GM21367 (cell line): ENCODE measurements at regions not wholly inside any gene's neighbourhood (a gene's known extent, or its start where the extent isn't known, plus 50 kb on each side); places are given as distances from the start of the nearest gene placed in this dataset.
A peak's percentile ranks its signal among the peaks of the same experiment; 100 is the strongest.
"Not testable (repeated sequence)": the region's sequence is repeated elsewhere in the genome, so short reads cannot be mapped to it uniquely, and the experiment has no call there.

Experiments used
- ATAC-seq: cut with Tn5 transposase; IDR thresholded peaks from one replicate; pipeline ENCODE4 v1.9.1; 2021; ENCODE audit not compliant: unreplicated experiment

- ATAC-seq, result not testable (repeated sequence)
These were observed 260.9 kb upstream of the BTG1 start for GRCh38 chr12:92406404-92407070.

- ATAC-seq, result not testable (repeated sequence)
These were observed 260.2 kb upstream of the BTG1 start for GRCh38 chr12:92405801-92406251.

DNA sequence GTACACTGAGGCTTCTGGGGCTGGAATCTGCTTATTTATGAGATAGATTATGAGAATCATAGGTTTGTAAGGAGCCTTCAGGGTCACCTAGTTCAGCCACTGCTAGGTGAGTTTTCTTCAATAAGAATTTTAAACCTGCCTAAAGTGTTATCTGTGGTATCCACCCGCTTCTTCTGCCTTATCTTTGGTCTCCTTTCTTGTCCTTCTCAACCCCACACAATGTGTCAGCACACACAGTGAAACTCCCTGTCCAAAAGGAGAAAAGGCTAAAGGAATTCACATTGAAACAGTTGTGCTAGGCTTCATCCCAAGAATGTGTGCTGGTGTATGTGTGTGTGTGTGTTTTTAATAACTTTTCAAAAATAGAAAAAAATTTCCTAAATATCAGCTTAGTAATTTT is 259.3 kb upstream of the BTG1 start:
- no peak for ATAC-seq

- no peak for ATAC-seq
These were observed 258.7 kb upstream of the BTG1 start for GRCh38 chr12:92404259-92404894.

GRCh38 chr12:92403210-92404175 is 257.8 kb upstream of the BTG1 start:
- peak; percentile 80 for ATAC-seq

GRCh38 chr12:92402415-92402814 is 256.8 kb upstream of the BTG1 start:
- no peak for ATAC-seq

DNA sequence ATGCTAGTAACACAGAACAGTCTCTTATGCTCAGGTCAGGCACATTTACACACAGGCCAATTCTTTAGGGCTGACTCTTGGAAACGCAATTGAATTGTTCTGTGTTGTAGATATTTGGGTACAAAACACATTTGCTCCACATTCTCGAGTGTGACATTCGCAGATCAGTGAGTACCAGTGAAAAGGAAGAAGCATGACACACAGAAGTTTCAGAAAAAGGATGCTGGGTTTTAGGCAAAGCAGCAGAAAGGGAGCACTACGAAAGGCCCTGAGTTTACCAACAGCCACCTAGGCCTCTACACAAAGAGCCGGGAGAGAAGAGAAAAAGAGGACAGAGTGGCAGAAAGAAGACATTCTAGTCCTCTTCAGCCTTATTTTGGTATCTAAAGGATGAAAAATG is 254.4 kb upstream of the BTG1 start:
- ATAC-seq, result no peak

GRCh38 chr12:92398565-92399309 is 253.1 kb upstream of the BTG1 start:
- ATAC-seq, result no peak

- ATAC-seq, result no peak
These were observed 251.1 kb upstream of the BTG1 start for GRCh38 chr12:92396647-92397252.

GRCh38 chr12:92395322-92395721 is 249.7 kb upstream of the BTG1 start:
- ATAC-seq, result no peak

- ATAC-seq, result no peak
These were observed 249.2 kb upstream of the BTG1 start for GRCh38 chr12:92394895-92395294.

- ATAC-seq, result no peak
These were observed 247.9 kb upstream of the BTG1 start for GRCh38 chr12:92393504-92393903.

GRCh38 chr12:92391726-92392125 is 246.1 kb upstream of the BTG1 start:
- not testable (repeated sequence) for ATAC-seq

DNA sequence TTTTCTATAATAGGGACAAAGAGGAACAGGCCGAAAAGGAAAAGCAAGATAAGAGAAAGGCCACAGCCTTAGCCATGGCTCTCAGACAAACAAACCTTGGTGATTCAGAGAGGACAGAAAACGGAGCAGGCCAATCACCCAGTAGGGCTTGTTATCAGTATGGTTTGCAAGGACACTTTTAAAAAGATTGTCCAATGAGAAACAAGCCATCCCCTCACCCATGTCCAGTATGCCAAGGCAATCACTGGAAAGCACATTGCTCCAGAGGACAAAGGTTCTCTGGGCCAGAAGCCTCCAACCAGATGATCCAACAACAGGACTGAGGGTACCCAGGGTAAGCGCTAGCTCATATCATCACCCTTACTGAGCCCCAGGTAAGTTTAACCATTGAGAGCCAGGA is 243.8 kb upstream of the BTG1 start:
- ATAC-seq, result no peak

DNA sequence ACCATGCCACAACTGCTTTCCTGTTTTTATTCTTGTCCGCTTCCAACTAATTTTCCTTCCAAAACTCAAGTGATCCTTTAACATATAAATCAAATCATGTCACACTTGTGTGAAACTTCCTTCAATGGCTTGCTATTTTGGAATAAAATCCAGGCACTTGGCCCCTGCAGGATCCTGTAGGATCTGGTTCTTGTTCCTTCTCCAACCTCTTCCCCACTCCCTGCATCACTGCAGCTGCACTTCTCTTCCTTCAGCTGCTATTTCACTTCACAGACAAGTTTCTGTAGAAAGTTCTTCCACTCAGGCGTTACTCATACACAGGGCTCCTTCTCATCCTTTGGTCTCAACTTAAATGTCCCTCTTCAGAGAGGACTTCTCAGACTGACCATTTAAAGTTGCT is 239.7 kb upstream of the BTG1 start:
- no peak for ATAC-seq

- no peak for ATAC-seq
These were observed 238.9 kb upstream of the BTG1 start for GRCh38 chr12:92384571-92384970.

DNA sequence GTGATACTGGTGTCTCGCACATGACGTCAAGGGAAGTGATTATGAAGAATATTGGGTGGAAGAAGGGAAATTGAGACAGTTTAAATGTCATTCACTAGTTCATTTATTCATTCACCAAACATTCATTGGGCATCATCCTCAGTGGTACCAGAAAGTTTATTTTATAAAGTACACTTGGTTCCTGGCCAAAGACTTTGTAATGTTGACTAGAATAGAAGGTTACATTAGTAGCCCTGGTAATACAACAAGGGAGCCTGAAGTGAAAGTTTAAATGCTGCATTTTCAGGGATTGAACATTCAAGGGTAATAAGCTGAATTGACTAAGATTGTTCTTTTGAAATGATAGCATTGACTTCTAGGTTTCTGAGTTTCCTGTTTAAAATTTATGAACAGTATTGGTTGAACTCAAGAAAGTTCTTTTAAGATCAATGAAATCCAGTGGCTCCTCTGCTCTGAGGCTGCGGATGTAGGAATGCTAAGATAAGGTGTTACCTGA is 236.8 kb upstream of the BTG1 start:
- ATAC-seq, result no peak

- no peak for ATAC-seq
These were observed 236.2 kb upstream of the BTG1 start for GRCh38 chr12:92381856-92382255.

DNA sequence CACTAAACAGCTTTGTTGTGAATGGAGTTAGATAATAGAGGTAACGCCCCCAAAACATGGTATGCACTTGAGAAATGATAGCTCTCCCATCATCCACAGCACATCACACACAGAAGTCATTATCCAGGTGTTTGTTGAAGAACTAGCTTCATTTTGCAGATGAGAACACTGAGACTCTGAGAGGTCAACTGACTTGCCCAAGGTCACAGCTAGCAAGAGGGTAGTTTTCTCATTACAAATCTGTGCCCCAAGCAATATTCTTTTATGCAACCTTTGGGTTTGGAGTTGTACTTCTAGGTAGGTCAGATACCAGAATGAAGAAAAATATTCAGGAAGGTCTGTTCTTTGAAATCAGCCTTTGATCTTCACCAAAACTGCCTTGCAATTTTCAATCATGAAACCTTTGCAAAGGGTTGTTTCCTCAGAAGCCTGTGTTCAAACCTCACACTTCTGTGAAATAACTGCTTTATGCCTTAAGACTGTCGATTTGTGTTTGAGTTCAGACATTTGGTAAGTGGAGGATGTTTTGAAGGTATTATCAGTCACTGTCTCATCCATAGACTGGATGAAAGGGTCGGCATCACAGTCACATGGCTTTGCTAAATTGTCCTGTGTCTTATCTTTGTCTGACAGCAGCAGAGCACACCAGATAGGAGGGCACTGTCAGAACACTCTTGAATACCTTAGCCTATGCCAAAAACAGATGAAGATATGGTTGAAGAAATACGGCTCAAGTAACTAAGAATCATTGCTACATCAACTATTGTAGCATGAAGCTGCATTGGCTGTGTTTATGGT is 233.2 kb upstream of the BTG1 start:
- no peak for ATAC-seq

DNA sequence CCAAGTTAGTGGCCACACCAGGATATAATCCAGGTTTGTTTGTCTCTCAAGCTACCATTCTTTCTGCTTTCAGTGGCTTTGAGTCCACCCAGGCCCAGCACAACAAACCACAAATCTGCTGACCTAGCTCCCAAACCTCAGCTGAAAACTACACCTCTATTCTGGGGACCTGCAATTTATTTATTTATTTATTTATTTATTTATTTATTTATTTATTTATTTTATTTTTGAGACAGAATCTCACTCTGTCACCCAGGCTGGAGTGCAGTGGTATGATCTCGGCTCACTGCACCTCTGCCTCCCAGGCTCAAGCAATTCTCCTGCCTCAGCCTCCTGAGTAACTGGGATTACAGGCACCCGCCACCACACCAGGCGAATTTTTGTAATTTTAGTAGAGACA is 229.9 kb upstream of the BTG1 start:
- not testable (repeated sequence) for ATAC-seq
